ENCODE measurements at regions not wholly inside any gene's neighbourhood (a gene's known extent, or its start where the extent isn't known, plus 50 kb on each side); places are given as distances from the start of the nearest gene placed in this dataset.

- no peak for DNase-seq (ENCODE audit: low read depth in 2 of 3, low spot score in 2 of 3)
Observed at GRCh38 chr3:82311901-82312300, 550.5 kb upstream of the GBE1 start.

- no peak for DNase-seq (ENCODE audit: low read depth in 2 of 3, low spot score in 2 of 3)
Observed at GRCh38 chr3:82308755-82309154, 547.3 kb upstream of the GBE1 start.

GRCh38 chr3:82306189-82306588, 544.7 kb upstream of the GBE1 start:
- DNase-seq (ENCODE audit: low read depth in 2 of 3, low spot score in 2 of 3), result no peak

GRCh38 chr3:82294609-82295008, 533.2 kb upstream of the GBE1 start:
- DNase-seq (ENCODE audit: low read depth in 2 of 3, low spot score in 2 of 3), result no peak

- no peak for DNase-seq (ENCODE audit: low read depth in 2 of 3, low spot score in 2 of 3)
Observed at GRCh38 chr3:82293867-82294266, 532.4 kb upstream of the GBE1 start.

GRCh38 chr3:82293435-82293834, 532.0 kb upstream of the GBE1 start:
- DNase-seq (ENCODE audit: low read depth in 2 of 3, low spot score in 2 of 3), result no peak

- DNase-seq (ENCODE audit: low read depth in 2 of 3, low spot score in 2 of 3), result no peak
Observed at GRCh38 chr3:82287562-82287961, 526.1 kb upstream of the GBE1 start.

GRCh38 chr3:82281205-82281604, 519.8 kb upstream of the GBE1 start:
- no peak for DNase-seq (ENCODE audit: low read depth in 2 of 3, low spot score in 2 of 3)

GRCh38 chr3:82276992-82277391, 515.5 kb upstream of the GBE1 start:
- DNase-seq (ENCODE audit: low read depth in 2 of 3, low spot score in 2 of 3), result no peak

GRCh38 chr3:82274897-82275296, 513.5 kb upstream of the GBE1 start:
- DNase-seq (ENCODE audit: low read depth in 2 of 3, low spot score in 2 of 3), result no peak

GRCh38 chr3:82265747-82266146, 504.3 kb upstream of the GBE1 start:
- no peak for DNase-seq (ENCODE audit: low read depth in 2 of 3, low spot score in 2 of 3)

- no peak for DNase-seq (ENCODE audit: low read depth in 2 of 3, low spot score in 2 of 3)
Observed at GRCh38 chr3:82262193-82262592, 500.7 kb upstream of the GBE1 start.

- no peak for DNase-seq (ENCODE audit: low read depth in 2 of 3, low spot score in 2 of 3)
Observed at GRCh38 chr3:82261637-82262036, 500.2 kb upstream of the GBE1 start.

- DNase-seq (ENCODE audit: low read depth in 2 of 3, low spot score in 2 of 3), result no peak
Observed at GRCh38 chr3:82261013-82261412, 499.6 kb upstream of the GBE1 start.

- DNase-seq (ENCODE audit: low read depth in 2 of 3, low spot score in 2 of 3), result no peak
Observed at GRCh38 chr3:82259994-82260393, 498.5 kb upstream of the GBE1 start.

- no peak for DNase-seq (ENCODE audit: low read depth in 2 of 3, low spot score in 2 of 3)
Observed at GRCh38 chr3:82240322-82240721, 478.9 kb upstream of the GBE1 start.

GRCh38 chr3:82236257-82236656, 474.8 kb upstream of the GBE1 start:
- DNase-seq (ENCODE audit: low read depth in 2 of 3, low spot score in 2 of 3), result peak in 2 of 3 donors; percentile 1 to 64

- DNase-seq (ENCODE audit: low read depth in 2 of 3, low spot score in 2 of 3), result peak in 2 of 3 donors; percentile 31 to 66
Observed at GRCh38 chr3:82229397-82229796, 468.0 kb upstream of the GBE1 start.

- no peak for DNase-seq (ENCODE audit: low read depth in 2 of 3, low spot score in 2 of 3)
Observed at GRCh38 chr3:82224661-82225060, 463.2 kb upstream of the GBE1 start.

GRCh38 chr3:82222401-82222800, 461.0 kb upstream of the GBE1 start:
- DNase-seq (ENCODE audit: low read depth in 2 of 3, low spot score in 2 of 3), result no peak

- no peak for DNase-seq (ENCODE audit: low read depth in 2 of 3, low spot score in 2 of 3)
Observed at GRCh38 chr3:82217571-82217970, 456.1 kb upstream of the GBE1 start.

- DNase-seq (ENCODE audit: low read depth in 2 of 3, low spot score in 2 of 3), result peak in 1 of 3 donors; percentile 11
Observed at GRCh38 chr3:82208002-82208710, 446.7 kb upstream of the GBE1 start.

- DNase-seq (ENCODE audit: low read depth in 2 of 3, low spot score in 2 of 3), result no peak
Observed at GRCh38 chr3:82202269-82202668, 440.8 kb upstream of the GBE1 start.
